NCI-H1105 (cell line): ENCODE measurements at regions not wholly inside any gene's neighbourhood (a gene's known extent, or its start where the extent isn't known, plus 50 kb on each side); places are given as distances from the start of the nearest gene placed in this dataset.
A peak's percentile ranks its signal among the peaks of the same experiment; 100 is the strongest.
"Not testable (repeated sequence)": the region's sequence is repeated elsewhere in the genome, so short reads cannot be mapped to it uniquely, and the experiment has no call there.

Experiments used
- DNase-seq: peaks from one replicate; lab custom pipeline; 2025; lab: John Stamatoyannopoulos, UW

DNA sequence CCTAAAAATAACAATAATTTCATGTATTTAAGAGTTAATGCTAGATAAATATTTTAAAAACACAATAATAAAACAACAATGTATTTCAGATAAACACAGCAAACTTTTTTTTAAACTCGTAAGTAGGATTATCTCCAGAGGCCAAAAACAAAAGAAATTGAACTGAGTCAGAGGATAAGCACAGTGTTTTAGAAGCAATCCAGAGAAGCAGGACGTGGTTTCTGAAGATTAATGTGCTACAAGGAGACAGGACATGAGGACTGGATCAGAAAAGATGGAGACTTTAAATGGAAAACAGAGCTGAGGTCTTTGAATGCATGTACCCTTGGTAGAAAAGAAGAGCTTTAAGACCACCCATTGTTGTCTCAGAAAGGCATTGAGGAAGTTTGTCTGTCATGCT is 491.2 kb upstream of the TLE4 start:
- no peak for DNase-seq

DNA sequence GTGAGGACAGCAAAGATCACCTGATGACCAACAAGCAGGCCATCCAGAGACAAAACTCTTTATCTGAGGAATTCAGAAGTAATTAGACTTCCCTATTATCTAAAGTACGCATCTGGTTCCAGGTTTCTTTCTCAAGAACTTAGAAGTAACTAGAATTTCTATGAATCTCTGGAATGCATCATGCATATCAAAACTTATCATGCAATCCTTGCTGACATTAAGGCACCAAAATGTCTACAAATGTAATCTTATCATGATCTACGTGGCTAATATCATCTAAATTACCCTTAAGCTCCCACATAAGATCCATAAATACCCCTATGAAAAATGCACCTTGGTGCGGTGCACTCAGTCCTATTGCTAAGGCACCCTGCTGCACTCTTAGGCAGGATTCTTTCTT is 488.1 kb upstream of the TLE4 start:
- no peak for DNase-seq

GRCh38 chr9:79087133-79087532 is 484.6 kb upstream of the TLE4 start:
- DNase-seq = no peak

DNA sequence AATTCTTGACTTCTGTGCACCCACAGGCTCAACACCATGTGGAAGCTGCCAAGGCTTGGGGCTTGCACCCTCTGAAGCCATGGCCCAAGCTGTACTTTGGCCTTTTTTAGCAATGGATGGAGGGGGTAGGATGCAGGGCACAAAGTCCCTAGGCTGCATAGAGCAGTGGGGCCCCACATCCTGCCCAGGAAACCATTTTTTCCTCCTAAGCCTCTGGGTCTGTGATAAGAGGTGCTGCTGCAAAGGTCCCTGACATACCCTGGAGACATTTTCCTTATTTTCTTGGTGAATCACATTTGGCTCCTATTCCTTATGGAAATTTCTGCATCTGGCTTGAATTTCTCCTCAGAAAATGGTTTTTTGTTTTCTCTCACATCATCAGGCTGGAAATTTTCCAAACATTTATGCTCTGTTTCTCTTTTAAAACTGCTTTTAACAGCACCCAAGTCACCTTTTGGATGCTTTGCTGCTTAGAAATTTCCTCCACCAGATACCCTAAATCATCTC is 482.7 kb upstream of the TLE4 start:
- DNase-seq = no peak

DNA sequence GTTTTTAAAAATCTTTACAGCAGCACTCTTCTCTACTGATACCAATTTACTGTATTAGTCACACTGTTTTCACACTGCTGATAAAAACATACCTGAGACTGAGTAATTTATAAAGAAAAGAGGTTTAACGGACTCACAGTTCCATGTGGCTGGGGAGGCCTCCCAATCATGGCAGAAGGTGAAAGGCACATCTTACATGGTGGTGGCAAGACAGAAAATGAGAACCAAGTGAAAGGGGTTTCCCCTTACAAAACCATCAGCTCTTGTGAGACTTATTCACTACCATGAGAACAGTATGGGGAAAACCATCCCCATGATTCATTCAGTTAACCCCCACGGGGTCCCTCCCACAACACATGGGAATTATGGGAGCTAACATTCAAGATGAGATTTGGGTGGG is 481.9 kb upstream of the TLE4 start:
- DNase-seq = not testable (repeated sequence)

DNA sequence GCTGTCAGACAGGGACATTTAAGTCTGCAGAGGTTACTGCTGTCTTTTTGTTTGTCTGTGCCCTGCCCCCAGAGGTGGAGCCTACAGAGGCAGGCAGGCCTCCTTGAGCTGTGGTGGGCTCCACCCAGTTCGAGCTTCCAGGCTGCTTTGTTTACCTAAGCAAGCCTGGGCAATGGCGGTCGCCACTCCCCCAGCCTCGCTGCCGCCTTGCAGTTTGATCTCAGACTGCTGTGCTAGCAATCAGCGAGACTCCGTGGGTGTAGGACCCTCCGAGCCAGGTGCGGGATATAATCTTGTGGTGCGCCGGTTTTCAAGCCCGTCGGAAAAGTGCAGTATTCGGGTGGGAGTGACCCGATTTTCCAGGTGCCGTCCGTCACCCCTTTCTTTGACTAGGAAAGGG is 468.5 kb upstream of the TLE4 start:
- DNase-seq = not testable (repeated sequence)

DNA sequence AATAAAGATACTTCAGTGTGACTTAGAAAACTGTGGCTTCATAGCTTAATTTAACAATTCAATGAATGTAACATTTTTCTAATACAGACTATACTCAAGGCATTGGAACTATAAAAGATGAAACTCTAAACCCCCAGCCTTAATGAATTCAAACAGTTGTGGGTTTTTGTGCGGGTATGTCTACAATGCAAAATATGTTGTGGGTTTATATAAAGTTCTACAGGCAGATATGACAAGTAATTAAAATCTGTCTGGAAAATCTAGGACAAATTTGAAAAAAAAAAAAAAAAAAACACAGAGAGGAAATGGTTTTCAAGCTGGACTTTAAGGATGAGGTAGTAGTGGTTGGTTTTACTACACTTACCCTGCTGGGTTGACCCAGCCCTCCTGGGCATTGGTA is 467.5 kb upstream of the TLE4 start:
- no peak for DNase-seq

DNA sequence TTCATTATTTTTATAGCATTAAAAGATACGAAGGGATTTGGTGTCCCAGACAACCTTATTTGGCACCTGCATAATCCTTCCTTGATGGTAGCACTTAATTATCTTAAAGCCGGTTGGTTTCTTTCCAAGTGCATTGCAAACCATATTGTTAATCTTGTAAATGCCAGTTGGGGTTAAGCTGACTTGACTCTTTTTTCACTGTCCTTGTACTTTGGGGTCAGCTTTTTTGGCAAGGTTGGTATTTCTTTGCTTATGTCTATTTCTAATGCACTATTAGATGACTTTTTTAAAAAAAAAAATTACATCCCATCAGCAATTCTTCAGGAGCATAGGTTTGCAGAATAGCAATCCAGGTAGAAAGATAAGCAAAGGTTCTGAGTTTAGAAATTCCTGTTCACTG is 466.8 kb upstream of the TLE4 start:
- no peak for DNase-seq

DNA sequence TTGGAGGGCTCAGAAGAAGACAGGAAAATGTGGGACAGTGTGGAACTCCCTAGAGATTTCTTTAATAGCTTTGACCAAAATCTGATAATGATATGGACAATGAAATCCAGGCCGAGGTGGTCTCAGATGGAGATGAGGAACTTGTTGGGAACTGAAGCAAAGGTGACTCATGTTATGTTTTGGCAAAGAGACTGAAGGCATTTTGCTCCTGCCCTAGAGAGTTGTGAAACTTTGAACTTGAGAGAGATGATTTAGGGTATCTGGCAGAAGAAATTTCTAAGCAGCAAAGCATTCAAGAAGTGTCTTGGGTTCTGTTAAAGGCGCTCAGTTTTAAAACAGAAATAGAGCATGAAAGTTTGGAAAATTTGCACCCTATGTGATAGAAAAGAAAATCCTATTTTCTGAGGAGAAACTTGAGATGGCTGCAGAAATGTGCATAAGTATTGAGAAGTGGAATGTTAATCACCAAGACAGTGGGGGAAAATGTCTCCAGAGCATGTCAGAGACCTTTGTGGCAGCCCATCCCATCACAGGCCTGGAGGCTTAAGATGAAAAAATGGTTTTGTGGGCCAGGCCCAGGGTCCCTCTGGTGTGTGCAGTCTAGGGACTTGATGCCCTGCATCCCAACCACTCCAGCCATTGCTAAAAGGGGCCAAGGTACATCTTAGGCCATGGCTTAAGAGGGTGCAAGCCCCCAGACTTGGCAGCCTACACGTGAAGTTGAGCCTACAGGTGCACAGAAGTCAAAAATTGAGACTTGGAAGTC is 463.7 kb upstream of the TLE4 start:
- no peak for DNase-seq

DNA sequence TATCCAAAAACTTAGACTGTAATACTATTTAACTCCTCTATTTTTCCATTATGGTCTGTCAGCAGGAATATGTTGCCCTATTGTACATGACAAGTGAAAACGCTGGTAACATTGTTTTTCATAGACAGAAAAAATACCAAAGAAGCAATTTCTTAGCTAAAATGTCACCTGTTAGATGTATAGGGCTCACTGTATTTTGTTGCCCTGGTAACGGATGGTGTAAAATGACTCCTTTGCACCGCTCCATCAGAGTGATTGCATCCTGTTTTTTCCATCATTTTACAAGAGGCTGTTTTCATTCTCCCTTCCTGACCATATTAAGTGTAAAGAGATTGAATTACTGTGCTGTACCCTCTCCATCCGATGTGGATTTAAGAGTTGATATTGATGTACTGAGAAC is 460.1 kb upstream of the TLE4 start:
- DNase-seq = no peak

GRCh38 chr9:79115176-79115575 is 456.6 kb upstream of the TLE4 start:
- no peak for DNase-seq

DNA sequence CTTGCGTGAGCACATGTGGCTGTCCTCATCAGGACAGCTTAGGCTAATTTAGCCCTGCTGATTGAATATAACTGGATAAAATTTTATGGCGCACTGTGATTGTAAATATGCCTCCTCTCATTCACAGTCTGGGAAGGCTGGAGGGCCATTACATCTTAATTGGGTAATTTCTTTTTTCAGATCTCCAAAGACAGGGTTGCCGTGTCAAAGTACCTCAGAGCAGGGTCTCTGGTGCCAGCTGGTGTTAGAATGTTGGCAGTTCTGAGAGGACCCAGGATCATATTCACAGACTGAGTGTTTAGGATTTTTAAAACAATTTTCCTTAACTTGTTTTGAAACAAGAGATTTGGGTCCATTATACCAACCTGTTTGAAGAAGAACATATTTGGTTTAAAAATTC is 455.7 kb upstream of the TLE4 start:
- DNase-seq = peak; percentile 45

- DNase-seq = no peak
These were observed 455.1 kb upstream of the TLE4 start for GRCh38 chr9:79116709-79117108.

- DNase-seq = peak; percentile 4
These were observed 451.2 kb upstream of the TLE4 start for GRCh38 chr9:79120533-79120932.

DNA sequence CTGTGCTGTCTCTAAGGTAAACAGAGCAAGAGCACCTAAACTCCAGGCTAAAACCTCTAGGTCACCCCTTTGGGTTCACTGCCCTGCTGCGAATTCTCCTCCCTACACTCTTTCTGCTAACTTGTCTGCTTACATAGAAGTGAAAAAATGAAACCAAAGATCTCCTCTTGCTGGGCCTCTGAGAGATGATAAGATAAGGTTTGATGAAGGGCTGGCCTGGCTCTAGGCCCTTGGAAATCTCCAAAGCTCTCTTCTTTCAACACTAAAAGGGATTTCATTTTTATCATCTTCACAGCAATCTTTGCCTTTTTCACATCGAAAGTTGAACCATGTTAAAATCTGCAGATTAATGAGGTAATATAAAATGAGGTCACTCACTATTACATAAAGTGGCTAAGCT is 450.8 kb upstream of the TLE4 start:
- DNase-seq = no peak

GRCh38 chr9:79123415-79123814 is 448.4 kb upstream of the TLE4 start:
- DNase-seq = no peak

- DNase-seq = no peak
These were observed 444.1 kb upstream of the TLE4 start for GRCh38 chr9:79127661-79128060.

DNA sequence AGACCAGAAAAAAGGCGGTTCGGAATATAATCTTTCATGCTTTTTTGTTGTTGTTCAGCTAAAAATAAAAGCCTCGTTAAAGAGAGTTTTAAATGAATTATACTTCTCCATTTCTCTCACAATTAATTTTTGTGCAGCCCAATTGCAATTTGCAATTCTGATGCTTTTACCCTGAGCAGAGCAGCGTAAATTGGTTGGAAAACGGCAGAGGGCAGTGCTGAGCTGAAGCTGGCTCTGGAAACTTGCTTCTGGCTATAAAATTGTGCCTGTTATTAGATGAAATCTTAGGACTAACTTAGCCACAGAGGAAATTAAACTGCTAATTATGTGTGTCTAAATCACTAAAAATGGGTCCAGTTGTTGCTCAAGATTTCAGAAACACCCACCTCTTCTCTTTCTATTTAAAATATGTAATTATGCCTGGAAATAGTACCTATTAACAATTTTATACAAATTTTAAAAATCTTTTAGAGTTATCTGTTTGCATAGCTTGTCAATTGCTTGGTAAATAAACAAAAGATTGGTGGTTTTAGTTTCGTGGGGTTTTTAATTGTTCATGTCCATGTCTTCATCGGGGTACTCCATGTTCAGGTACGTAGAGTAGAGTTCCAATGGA is 441.8 kb upstream of the TLE4 start:
- DNase-seq = peak; percentile 55

GRCh38 chr9:79131246-79131774 is 440.5 kb upstream of the TLE4 start:
- no peak for DNase-seq

GRCh38 chr9:79131824-79132377 is 439.9 kb upstream of the TLE4 start:
- no peak for DNase-seq

- DNase-seq = no peak
These were observed 437.1 kb upstream of the TLE4 start for GRCh38 chr9:79134654-79135053.

DNA sequence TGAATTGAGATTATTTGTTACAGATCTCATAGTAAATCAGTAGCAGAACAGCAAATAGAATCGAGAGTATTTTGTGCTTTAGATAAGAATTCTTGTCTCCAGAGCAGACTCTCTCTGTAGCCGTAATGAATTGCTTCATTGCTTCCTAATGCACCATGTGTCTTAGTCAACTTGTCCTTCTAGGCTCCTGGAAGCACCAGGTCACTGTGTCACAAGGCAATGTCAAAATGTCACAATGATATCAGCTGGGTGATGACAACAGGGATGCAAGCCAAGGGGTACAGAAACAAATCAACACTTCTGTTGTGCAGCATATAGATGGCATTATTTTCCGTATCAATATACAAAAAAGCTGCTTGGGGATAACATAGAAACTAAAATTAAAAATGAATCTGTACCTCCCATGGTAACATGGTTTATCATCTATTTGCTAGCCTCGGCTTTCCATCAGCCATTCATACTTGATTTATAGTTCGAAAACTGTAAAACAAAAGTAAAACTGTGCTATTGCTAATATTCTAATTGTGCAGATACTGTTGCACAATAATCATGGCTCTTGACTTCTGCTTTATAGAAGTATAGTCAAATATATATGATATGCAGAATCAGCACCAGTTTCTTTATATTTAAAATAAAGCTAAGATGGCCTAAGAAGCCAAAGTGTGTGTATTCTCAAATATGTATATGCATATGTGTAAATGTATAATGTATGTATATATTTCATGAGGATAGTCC is 435.9 kb upstream of the TLE4 start:
- DNase-seq = no peak

DNA sequence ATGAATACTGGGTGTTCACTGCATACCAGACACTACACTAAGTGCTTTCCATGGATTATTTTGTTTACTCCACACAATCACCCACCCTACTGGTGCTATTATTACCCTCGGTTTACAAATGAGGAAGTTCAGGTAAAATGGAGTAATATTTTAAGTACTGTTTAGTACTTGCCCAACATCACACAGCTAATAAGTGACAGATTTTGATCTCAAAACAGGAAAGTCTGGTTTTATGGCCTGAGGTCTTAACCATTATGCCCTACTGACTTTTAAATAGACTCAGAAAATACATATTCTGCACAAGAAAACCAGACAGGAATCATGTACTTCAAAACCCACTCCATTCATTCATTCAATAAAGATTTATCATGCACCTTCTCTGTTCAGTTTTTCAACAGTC is 431.0 kb upstream of the TLE4 start:
- DNase-seq = no peak
